ENCODE measurements at regions not wholly inside any gene's neighbourhood (a gene's known extent, or its start where the extent isn't known, plus 50 kb on each side); places are given as distances from the start of the nearest gene placed in this dataset.

- TF ChIP-seq, protein P1, sequence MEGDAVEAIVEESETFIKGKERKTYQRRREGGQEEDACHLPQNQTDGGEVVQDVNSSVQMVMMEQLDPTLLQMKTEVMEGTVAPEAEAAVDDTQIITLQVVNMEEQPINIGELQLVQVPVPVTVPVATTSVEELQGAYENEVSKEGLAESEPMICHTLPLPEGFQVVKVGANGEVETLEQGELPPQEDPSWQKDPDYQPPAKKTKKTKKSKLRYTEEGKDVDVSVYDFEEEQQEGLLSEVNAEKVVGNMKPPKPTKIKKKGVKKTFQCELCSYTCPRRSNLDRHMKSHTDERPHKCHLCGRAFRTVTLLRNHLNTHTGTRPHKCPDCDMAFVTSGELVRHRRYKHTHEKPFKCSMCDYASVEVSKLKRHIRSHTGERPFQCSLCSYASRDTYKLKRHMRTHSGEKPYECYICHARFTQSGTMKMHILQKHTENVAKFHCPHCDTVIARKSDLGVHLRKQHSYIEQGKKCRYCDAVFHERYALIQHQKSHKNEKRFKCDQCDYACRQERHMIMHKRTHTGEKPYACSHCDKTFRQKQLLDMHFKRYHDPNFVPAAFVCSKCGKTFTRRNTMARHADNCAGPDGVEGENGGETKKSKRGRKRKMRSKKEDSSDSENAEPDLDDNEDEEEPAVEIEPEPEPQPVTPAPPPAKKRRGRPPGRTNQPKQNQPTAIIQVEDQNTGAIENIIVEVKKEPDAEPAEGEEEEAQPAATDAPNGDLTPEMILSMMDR (IDR thresholded peaks at IDR 0.05), result no peak
- TF ChIP-seq POLR2AphosphoS5 (IDR thresholded peaks at IDR 0.05) (no peak), POLR2A (IDR thresholded peaks at IDR 0.05) (no peak), EP300 (IDR thresholded peaks at IDR 0.05) (no peak)
These were observed 120.5 kb downstream of the SNX18 start for GRCh38 chr5:54638106-54638505.
